Mesendoderm (in vitro differentiated cells): ENCODE measurements at regions not wholly inside any gene's neighbourhood (a gene's known extent, or its start where the extent isn't known, plus 50 kb on each side); places are given as distances from the start of the nearest gene placed in this dataset.
"Not testable (repeated sequence)": the region's sequence is repeated elsewhere in the genome, so short reads cannot be mapped to it uniquely, and the experiment has no call there.

Experiments used
- DNase-seq: peaks from one replicate; pipeline ENCODE4 v3.0.0; 2013
- H2AK5ac ChIP-seq: 2 replicates; pipeline ENCODE4 v1.6.1; 2013; ENCODE audit warnings: low read length, inconsistent platforms
- H2BK120ac ChIP-seq: 2 replicates; pipeline ENCODE4 v1.6.1; 2013; ENCODE audit warnings: low read depth, mild to moderate bottlenecking, low read length, moderate library complexity, mixed read lengths
- H2BK15ac ChIP-seq: replicated peaks from 2 replicates; pipeline ENCODE4 v1.6.1; 2013; ENCODE audit warnings: low read depth, mild to moderate bottlenecking, moderate library complexity
- H2BK5ac ChIP-seq: 2 replicates; pipeline ENCODE4 v1.6.1; 2013; ENCODE audit warnings: low read length, inconsistent platforms
- H3K18ac ChIP-seq: 2 replicates; pipeline ENCODE4 v1.6.1; 2013; ENCODE audit warnings: mild to moderate bottlenecking, low read length, mixed read lengths
- H3K23ac ChIP-seq: one replicate; pipeline ENCODE4 v1.6.1; 2013; ENCODE audit warnings: low read length
- H3K27ac ChIP-seq: 2 replicates; pipeline ENCODE4 v1.5.1; 2013; ENCODE audit warnings: low read depth, mild to moderate bottlenecking, inconsistent platforms, low read length, moderate library complexity
- H3K27me3 ChIP-seq: 2 replicates; pipeline ENCODE4 v1.6.1; 2013; ENCODE audit warnings: low read length, control low read depth, mild to moderate bottlenecking, inconsistent platforms; ENCODE audit not compliant: insufficient read depth, poor library complexity
- H3K36me3 ChIP-seq: 2 replicates; pipeline ENCODE4 v1.6.1; 2013; ENCODE audit warnings: low read length, inconsistent platforms; ENCODE audit not compliant: control insufficient read depth, insufficient read depth
- H3K4ac ChIP-seq: one replicate; pipeline ENCODE4 v1.6.1; 2013; ENCODE audit warnings: low read depth, mild to moderate bottlenecking, low read length, moderate library complexity
- H3K4me1 ChIP-seq: 2 replicates; pipeline ENCODE4 v1.6.1; 2013; ENCODE audit warnings: low read depth, low read length, inconsistent platforms; ENCODE audit not compliant: control insufficient read depth
- H3K4me2 ChIP-seq: 2 replicates; pipeline ENCODE4 v1.6.1; 2013; ENCODE audit warnings: low read length
- H3K4me3 ChIP-seq: 2 replicates; pipeline ENCODE4 v1.5.1; 2013; ENCODE audit warnings: mild to moderate bottlenecking, low read length
- H3K56ac ChIP-seq: one replicate; pipeline ENCODE4 v1.6.1; 2013; ENCODE audit warnings: low read length
- H3K79me1 ChIP-seq: 2 replicates; pipeline ENCODE4 v1.6.1; 2013; ENCODE audit warnings: low read length, inconsistent platforms
- H3K79me2 ChIP-seq: 2 replicates; pipeline ENCODE4 v1.6.1; 2013; ENCODE audit warnings: mild to moderate bottlenecking, low read length; ENCODE audit not compliant: control insufficient read depth, insufficient read depth
- H3K9ac ChIP-seq: 2 replicates; pipeline ENCODE4 v1.6.1; 2013; ENCODE audit warnings: low read length, inconsistent platforms
- H4K5ac ChIP-seq: one replicate; pipeline ENCODE4 v1.6.1; 2013; ENCODE audit warnings: low read length
- H4K8ac ChIP-seq: one replicate; pipeline ENCODE4 v1.6.1; 2013; ENCODE audit warnings: low read depth, mild to moderate bottlenecking, control low read depth, low read length, moderate library complexity
- WGBS: extraction: QIAGEN DNeasy Blood & Tissue Kit; methylation state at CpG from one replicate; pipeline ENCODE4 v1.1.7; 2013; ENCODE audit warnings: low lambda C conversion rate, missing lambda C conversion rate; ENCODE audit not compliant: insufficient coverage; ENCODE audit errors: extremely low coverage; 5-methylcytosine and 5-hydroxymethylcytosine counted together

DNA sequence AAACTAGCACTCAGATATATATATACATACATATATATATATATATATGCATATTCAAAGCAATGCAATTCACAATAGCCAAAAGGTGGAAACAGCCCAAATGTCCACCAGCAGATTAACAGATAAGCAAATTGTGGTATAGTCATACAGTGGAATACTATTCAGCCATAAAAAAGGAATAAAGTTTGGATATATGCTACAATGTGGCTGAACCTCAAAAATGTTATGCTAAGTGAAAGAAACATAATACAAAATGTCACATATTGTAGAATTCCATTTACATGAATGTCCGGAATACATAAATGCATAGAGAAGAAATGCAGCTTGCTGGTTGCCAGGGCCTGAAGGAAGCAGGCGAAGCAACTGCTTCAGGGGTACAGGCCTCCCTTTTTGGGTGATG, 143.4 kb downstream of the ATPSCKMT start:
- DNase-seq: no peak
- no peak overlapping the region for H3K18ac ChIP-seq
- H2BK120ac ChIP-seq: no peak overlapping the region
- no peak overlapping the region for H2BK5ac ChIP-seq
- H4K8ac ChIP-seq: no peak overlapping the region
- H3K27ac ChIP-seq: no peak overlapping the region
- H3K4me3 ChIP-seq: no peak overlapping the region
- H2BK15ac ChIP-seq: no peak overlapping the region
- H3K36me3 ChIP-seq: no peaks in the 10 kb centered on the region
- no peaks in the 10 kb centered on the region for H3K79me1 ChIP-seq
- H3K9ac ChIP-seq: no peak overlapping the region
- no peaks in the 10 kb centered on the region for H3K4me1 ChIP-seq
- no peaks in the 10 kb centered on the region for H3K27me3 ChIP-seq
- H3K4ac ChIP-seq: no peak overlapping the region
- no peak overlapping the region for H3K56ac ChIP-seq
- WGBS: no CpG with 5 or more reads among the region's 2 CpGs
- no peak overlapping the region for H4K5ac ChIP-seq
- no peak overlapping the region for H3K23ac ChIP-seq
- no peak overlapping the region for H2AK5ac ChIP-seq
- no peaks in the 10 kb centered on the region for H3K79me2 ChIP-seq
- no peak overlapping the region for H3K4me2 ChIP-seq

DNA sequence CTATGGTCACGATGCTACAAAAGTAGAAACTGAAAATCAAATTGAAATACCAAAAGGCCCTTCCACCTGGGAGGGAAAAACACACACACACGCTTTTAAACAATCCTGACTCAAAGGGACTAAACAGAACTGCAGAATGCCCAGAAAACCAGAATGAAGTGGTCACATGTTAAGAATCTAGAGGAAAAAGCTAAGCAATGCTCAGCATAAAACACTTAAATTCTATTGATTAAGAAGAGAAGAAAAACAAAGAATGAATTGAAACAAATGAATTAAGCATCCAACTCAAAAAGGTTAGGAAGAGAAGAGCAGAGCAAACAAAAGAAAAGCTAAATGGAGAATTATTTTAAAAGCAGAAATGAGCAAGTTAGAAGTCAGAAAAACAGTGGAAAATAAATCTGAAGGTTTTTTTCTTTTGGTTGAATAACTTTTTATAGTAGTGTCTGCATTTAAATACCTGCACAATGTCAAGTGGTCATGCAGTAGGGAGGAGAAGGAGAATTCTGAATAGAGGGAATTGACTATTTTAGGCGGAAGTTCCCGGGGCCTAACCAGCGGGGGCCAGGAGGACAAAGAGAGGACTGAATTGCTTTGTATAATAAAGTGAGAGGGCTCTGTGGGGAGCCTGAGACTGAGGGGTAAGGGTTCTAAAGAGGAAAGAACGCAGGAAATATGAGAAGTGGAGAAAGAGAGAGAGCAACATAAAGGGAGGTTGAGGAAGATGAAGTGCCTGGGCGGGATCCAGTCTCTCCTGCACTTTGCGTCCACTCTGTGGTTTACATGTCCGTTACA, 146.8 kb downstream of the ATPSCKMT start:
- no peak overlapping the region for H3K4me3 ChIP-seq
- H3K27ac ChIP-seq: peak overlapping the region; percentile 72
- H3K79me2 ChIP-seq: no peaks in the 10 kb centered on the region
- H2BK5ac ChIP-seq: peak overlapping the region; percentile 66
- no peak overlapping the region for H3K4me2 ChIP-seq
- H2BK120ac ChIP-seq: no peak overlapping the region
- H3K27me3 ChIP-seq: no peaks in the 10 kb centered on the region
- no peak overlapping the region for H3K9ac ChIP-seq
- H2BK15ac ChIP-seq: no peak overlapping the region
- no peaks in the 10 kb centered on the region for H3K36me3 ChIP-seq
- H4K5ac ChIP-seq: peak overlapping the region; percentile 21
- H3K56ac ChIP-seq: peak overlapping the region; percentile 62
- no peaks in the 10 kb centered on the region for H3K79me1 ChIP-seq
- no peak overlapping the region for H2AK5ac ChIP-seq
- no peak overlapping the region for H3K18ac ChIP-seq
- no peak overlapping the region for H4K8ac ChIP-seq
- no CpG with 5 or more reads among the region's 9 CpGs for WGBS
- H3K4me1 ChIP-seq: no peaks in the 10 kb centered on the region
- DNase-seq: peak; percentile 69
- no peak overlapping the region for H3K23ac ChIP-seq
- H3K4ac ChIP-seq: peak overlapping the region; percentile 31

DNA sequence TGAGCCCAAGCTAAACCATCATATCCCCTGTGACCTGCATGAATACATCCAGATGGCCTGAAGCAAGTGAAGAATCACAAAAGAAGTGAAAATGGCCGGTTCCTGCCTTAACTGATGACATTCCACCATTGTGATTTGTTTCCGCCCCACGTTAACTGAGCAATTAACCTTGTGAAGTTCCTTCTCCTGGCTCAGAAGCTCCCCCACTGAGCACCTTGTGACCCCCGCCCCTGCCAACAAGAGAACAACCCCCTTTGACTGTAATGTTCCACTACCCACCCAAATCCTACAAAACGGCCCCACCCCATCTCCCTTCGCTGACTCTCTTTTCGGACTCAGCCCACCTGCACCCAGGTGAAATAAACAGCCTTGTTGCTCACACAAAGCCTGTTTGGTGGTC, 147.5 kb downstream of the ATPSCKMT start:
- no CpG with 5 or more reads among the region's 7 CpGs for WGBS
- DNase-seq: peak; percentile 64
- not testable (repeated sequence) for H3K4me3 ChIP-seq, H2BK120ac ChIP-seq, H3K18ac ChIP-seq, H3K23ac ChIP-seq, H2BK5ac ChIP-seq, H3K79me2 ChIP-seq, H3K9ac ChIP-seq, H3K36me3 ChIP-seq, H3K4me1 ChIP-seq, H3K79me1 ChIP-seq, H4K8ac ChIP-seq, H4K5ac ChIP-seq, H2AK5ac ChIP-seq, H3K56ac ChIP-seq, H3K4me2 ChIP-seq, H2BK15ac ChIP-seq, H3K27me3 ChIP-seq
- Histone ChIP-seq H3K4ac (peak overlapping the region; percentile 31), H3K27ac (peak overlapping the region; percentile 72)

DNA sequence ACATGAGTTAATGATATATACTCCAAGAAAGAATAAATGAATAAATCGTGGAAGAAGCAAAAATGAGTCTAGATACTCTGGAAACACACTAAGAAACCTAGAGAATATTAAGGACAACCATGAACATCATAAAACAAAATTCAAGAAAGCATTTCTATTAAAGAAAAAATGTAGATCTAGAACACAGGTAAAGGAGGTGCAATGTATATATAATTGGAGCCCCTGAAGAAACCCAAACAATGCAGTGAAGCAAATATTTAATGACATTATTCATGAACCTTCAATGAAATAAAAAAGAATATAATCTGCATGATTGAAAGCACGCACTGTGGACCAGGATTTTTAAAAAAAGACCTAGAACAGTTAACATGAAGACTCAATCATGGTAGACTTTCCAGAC, 150.1 kb downstream of the ATPSCKMT start:
- Histone ChIP-seq H3K4me3 (no peak overlapping the region), H3K9ac (no peak overlapping the region), H4K8ac (no peak overlapping the region), H3K36me3 (no peaks in the 10 kb centered on the region), H3K27me3 (no peaks in the 10 kb centered on the region), H3K18ac (no peak overlapping the region), H2AK5ac (no peak overlapping the region), H4K5ac (no peak overlapping the region), H2BK120ac (no peak overlapping the region), H3K4me2 (no peak overlapping the region), H3K4me1 (no peaks in the 10 kb centered on the region), H3K79me2 (no peaks in the 10 kb centered on the region), H2BK5ac (no peak overlapping the region), H2BK15ac (no peak overlapping the region), H3K4ac (no peak overlapping the region), H3K23ac (no peak overlapping the region), H3K27ac (no peak overlapping the region), H3K56ac (no peak overlapping the region), H3K79me1 (no peaks in the 10 kb centered on the region)
- no CpG with 5 or more reads among the region's 2 CpGs for WGBS
- no peak for DNase-seq

DNA sequence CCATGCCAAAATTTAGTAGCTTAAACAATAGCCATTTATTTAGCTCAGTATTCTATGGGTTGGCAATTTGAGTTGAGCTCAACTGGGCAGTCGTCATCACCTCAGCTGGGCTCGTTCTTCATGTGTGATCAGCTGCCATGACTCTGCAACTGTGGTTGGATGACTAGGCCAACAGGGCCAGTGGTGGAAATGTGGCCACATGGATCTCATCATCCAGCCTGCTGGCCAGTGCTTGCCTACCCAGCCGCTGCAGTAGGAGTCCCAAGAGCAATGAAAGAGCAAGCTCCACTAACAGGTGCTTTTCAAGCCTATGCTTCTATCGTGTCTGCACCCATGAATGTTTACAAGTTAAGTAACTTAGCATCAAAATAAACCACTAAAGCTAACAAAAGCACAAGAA, 158.0 kb downstream of the ATPSCKMT start:
- H3K4ac ChIP-seq: no peak overlapping the region
- H2BK15ac ChIP-seq: no peak overlapping the region
- DNase-seq: no peak
- H4K8ac ChIP-seq: no peak overlapping the region
- no peaks in the 10 kb centered on the region for H3K36me3 ChIP-seq
- no peak overlapping the region for H2BK5ac ChIP-seq
- H3K56ac ChIP-seq: no peak overlapping the region
- WGBS: no CpG with 5 or more reads among the region's 4 CpGs
- no peaks in the 10 kb centered on the region for H3K79me2 ChIP-seq
- no peak overlapping the region for H2BK120ac ChIP-seq
- no peak overlapping the region for H3K4me2 ChIP-seq
- no peak overlapping the region for H4K5ac ChIP-seq
- H3K27ac ChIP-seq: no peak overlapping the region
- no peaks in the 10 kb centered on the region for H3K27me3 ChIP-seq
- H2AK5ac ChIP-seq: no peak overlapping the region
- no peak overlapping the region for H3K4me3 ChIP-seq
- H3K9ac ChIP-seq: no peak overlapping the region
- no peak overlapping the region for H3K23ac ChIP-seq
- no peaks in the 10 kb centered on the region for H3K4me1 ChIP-seq
- no peak overlapping the region for H3K18ac ChIP-seq
- H3K79me1 ChIP-seq: no peaks in the 10 kb centered on the region

DNA sequence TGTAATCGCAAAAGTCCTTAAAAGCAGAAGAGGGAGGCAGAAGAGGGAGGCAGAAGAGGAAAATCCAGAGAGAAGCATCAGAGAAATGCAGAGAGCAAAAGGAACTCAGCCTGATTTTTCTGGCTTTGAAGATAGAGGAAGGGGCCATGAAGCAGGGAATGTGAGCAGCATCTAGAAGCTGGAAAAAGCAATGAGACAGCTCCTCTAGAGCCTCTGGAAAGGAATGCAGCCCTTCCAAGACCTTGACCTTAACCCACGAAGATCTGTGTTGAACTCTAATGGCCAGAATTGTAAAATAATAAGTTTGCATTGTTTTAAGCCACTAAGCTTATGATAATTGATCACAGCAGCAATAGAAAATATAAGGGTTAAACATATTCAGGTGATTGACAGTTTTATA, 159.6 kb downstream of the ATPSCKMT start:
- Histone ChIP-seq H3K4ac (no peak overlapping the region), H3K79me1 (no peaks in the 10 kb centered on the region), H4K8ac (no peak overlapping the region), H3K27ac (no peak overlapping the region), H3K23ac (no peak overlapping the region), H4K5ac (no peak overlapping the region), H3K4me3 (no peak overlapping the region), H2BK120ac (no peak overlapping the region), H3K79me2 (no peaks in the 10 kb centered on the region), H3K9ac (no peak overlapping the region), H3K56ac (no peak overlapping the region), H3K36me3 (no peaks in the 10 kb centered on the region), H3K27me3 (no peaks in the 10 kb centered on the region), H2BK15ac (no peak overlapping the region), H2BK5ac (no peak overlapping the region), H3K4me2 (no peak overlapping the region), H3K18ac (no peak overlapping the region), H3K4me1 (no peaks in the 10 kb centered on the region), H2AK5ac (no peak overlapping the region)
- no peak for DNase-seq
- WGBS: no CpG with 5 or more reads among the region's 2 CpGs
